ENCODE measurements at regions not wholly inside any gene's neighbourhood (a gene's known extent, or its start where the extent isn't known, plus 50 kb on each side); places are given as distances from the start of the nearest gene placed in this dataset.

- Histone ChIP-seq H3K27me3 (ENCODE audit: low read depth, low read length) (no peaks in the 10 kb centered on the region), H3K36me3 (replicated peaks; ENCODE audit: low read depth, low read length) (no peaks in the 10 kb centered on the region), H3K9ac (ENCODE audit: low read length) (no peak overlapping the region), H3K27ac (ENCODE audit: low read length) (no peak overlapping the region), H3K4me3 (ENCODE audit: low read length) (no peak overlapping the region), H2AFZ (ENCODE audit: low read depth, low read length) (no peak overlapping the region), H4K20me1 (ENCODE audit: insufficient read depth, low read length) (no peaks in the 10 kb centered on the region), H3K4me1 (ENCODE audit: low read length) (peaks cover 8% of the 10 kb centered on the region; the same call in 1 of the 2 replicates), H3K79me2 (ENCODE audit: low read length) (no peaks in the 10 kb centered on the region), H3K4me2 (ENCODE audit: low read length) (no peak overlapping the region), H3K9me3 (ENCODE audit: insufficient read depth, low read length) (peaks cover 5% of the 10 kb centered on the region; the same call in 1 of the 2 replicates)
- no peak for TF ChIP-seq CTCF (IDR thresholded peaks at IDR 0.05; ENCODE audit: low read depth, low read length)
- no peak for TF ChIP-seq EZH2phosphoT487 (IDR thresholded peaks at IDR 0.05; ENCODE audit: low read depth)
Observed at GRCh38 chr2:64780041-64780440, 126.3 kb upstream of the SERTAD2 start.

- no peak overlapping the region for H3K4me3 ChIP-seq (ENCODE audit: low read length)
- peaks cover 14% of the 10 kb centered on the region for H3K4me1 ChIP-seq (ENCODE audit: low read length)
- TF ChIP-seq CTCF (IDR thresholded peaks at IDR 0.05; ENCODE audit: low read depth, low read length) (no peak), EZH2phosphoT487 (IDR thresholded peaks at IDR 0.05; ENCODE audit: low read depth) (no peak)
- H3K4me2 ChIP-seq (ENCODE audit: low read length), result no peak overlapping the region
- no peak overlapping the region for H3K9ac ChIP-seq (ENCODE audit: low read length)
- no peak overlapping the region for H3K27ac ChIP-seq (ENCODE audit: low read length)
- H3K27me3 ChIP-seq (ENCODE audit: low read depth, low read length), result no peaks in the 10 kb centered on the region
- H4K20me1 ChIP-seq (ENCODE audit: insufficient read depth, low read length), result no peaks in the 10 kb centered on the region
- no peaks in the 10 kb centered on the region for H3K9me3 ChIP-seq (ENCODE audit: insufficient read depth, low read length)
- no peaks in the 10 kb centered on the region for H3K79me2 ChIP-seq (ENCODE audit: low read length)
- H3K36me3 ChIP-seq (replicated peaks; ENCODE audit: low read depth, low read length), result no peaks in the 10 kb centered on the region
- H2AFZ ChIP-seq (ENCODE audit: low read depth, low read length), result no peak overlapping the region
Observed at GRCh38 chr2:64781711-64782390, 128.1 kb upstream of the SERTAD2 start.

DNA sequence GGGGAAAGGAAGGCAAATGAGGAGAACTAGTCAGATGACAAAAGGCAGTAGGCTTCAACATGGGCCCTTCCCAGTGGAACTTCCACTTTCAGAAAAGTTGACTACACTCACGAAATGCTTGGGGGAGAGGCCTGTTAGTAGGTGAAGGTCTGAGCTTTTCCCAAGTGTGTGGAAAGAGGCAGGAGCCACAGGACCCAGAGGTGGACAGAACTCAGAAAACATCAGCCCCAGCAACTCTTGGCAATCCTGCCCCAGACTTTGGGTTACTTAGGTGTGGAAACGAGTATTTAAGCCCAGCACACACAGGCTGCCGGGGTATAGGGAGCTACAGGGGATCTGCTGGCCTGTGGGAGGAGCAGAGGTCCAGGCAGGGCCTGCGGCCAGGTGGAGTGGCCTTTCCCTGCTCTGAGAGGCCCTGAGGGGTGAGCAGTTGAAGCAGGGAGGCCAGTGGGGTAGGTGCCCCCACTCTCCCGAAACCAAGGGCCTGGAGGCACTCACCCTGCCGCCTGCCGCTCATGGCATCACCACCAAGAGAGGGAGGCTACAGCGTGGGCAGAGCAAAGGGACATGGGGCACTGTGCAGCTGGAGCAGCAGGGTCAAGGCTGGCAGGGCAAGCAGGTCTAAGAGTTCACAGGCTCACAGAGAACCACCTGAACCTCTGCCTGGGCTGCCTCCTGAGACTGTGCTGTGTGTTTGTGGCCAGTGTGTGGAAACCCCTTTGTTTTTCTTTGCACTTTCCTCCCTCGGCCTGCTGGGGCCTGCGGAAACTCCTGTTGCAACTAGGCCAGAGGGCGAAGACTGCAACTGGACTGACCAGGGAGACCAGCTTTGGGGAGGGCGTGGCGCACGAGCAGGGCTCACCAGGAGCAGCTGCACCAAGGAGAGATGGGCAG lies 130.7 kb upstream of the SERTAD2 start:
- Histone ChIP-seq H3K27ac (ENCODE audit: low read length) (no peak overlapping the region), H3K4me1 (ENCODE audit: low read length) (peaks cover 23% of the 10 kb centered on the region), H3K4me3 (ENCODE audit: low read length) (no peak overlapping the region), H3K4me2 (ENCODE audit: low read length) (no peak overlapping the region), H3K27me3 (ENCODE audit: low read depth, low read length) (no peaks in the 10 kb centered on the region), H3K79me2 (ENCODE audit: low read length) (no peaks in the 10 kb centered on the region), H2AFZ (ENCODE audit: low read depth, low read length) (no peak overlapping the region), H3K36me3 (replicated peaks; ENCODE audit: low read depth, low read length) (no peaks in the 10 kb centered on the region), H4K20me1 (ENCODE audit: insufficient read depth, low read length) (no peaks in the 10 kb centered on the region), H3K9me3 (ENCODE audit: insufficient read depth, low read length) (no peaks in the 10 kb centered on the region), H3K9ac (ENCODE audit: low read length) (no peak overlapping the region)
- TF ChIP-seq CTCF (IDR thresholded peaks at IDR 0.05; ENCODE audit: low read depth, low read length) (no peak), EZH2phosphoT487 (IDR thresholded peaks at IDR 0.05; ENCODE audit: low read depth) (no peak)

GRCh38 chr2:64785245-64785644 lies 131.5 kb upstream of the SERTAD2 start:
- Histone ChIP-seq H3K9me3 (ENCODE audit: insufficient read depth, low read length) (no peaks in the 10 kb centered on the region), H4K20me1 (ENCODE audit: insufficient read depth, low read length) (no peaks in the 10 kb centered on the region), H3K4me2 (ENCODE audit: low read length) (no peak overlapping the region), H3K27me3 (ENCODE audit: low read depth, low read length) (no peaks in the 10 kb centered on the region), H3K4me1 (ENCODE audit: low read length) (peaks cover 23% of the 10 kb centered on the region), H3K9ac (ENCODE audit: low read length) (no peak overlapping the region), H3K79me2 (ENCODE audit: low read length) (no peaks in the 10 kb centered on the region), H3K4me3 (ENCODE audit: low read length) (no peak overlapping the region), H2AFZ (ENCODE audit: low read depth, low read length) (no peak overlapping the region), H3K27ac (ENCODE audit: low read length) (no peak overlapping the region), H3K36me3 (replicated peaks; ENCODE audit: low read depth, low read length) (no peaks in the 10 kb centered on the region)
- TF ChIP-seq CTCF (IDR thresholded peaks at IDR 0.05; ENCODE audit: low read depth, low read length) (no peak), EZH2phosphoT487 (IDR thresholded peaks at IDR 0.05; ENCODE audit: low read depth) (no peak)
